OCI-LY3 (cell line): ENCODE measurements at regions not wholly inside any gene's neighbourhood (a gene's known extent, or its start where the extent isn't known, plus 50 kb on each side); places are given as distances from the start of the nearest gene placed in this dataset.

Experiments
- CTCF ChIP-seq: fragments of 200-600, 300-600 bp; sonication (generic); IDR thresholded peaks from 2 replicates; pipeline ENCODE4 v1.5.1; 2014; ENCODE audit warnings: antibody characterized with exemption, low read length, low read depth
- EZH2phosphoT487 ChIP-seq: fragments of 200-600 bp; shearing (Covaris generic); IDR thresholded peaks from 2 replicates; pipeline ENCODE4 v1.6.1; 2018; ENCODE audit warnings: antibody characterized with exemption, mixed run types, low read depth

GRCh38 chr2:138249207-138249606 is 252.4 kb upstream of the SPOPL start:
- TF ChIP-seq CTCF = no peak
- no peak for TF ChIP-seq EZH2phosphoT487
